OCI-LY7 (cell line): ENCODE measurements at regions not wholly inside any gene's neighbourhood (a gene's known extent, or its start where the extent isn't known, plus 50 kb on each side); places are given as distances from the start of the nearest gene placed in this dataset.

Experiments
- EZH2phosphoT487 ChIP-seq: fragments of 200-600 bp; sonication (generic); IDR thresholded peaks from 2 replicates; pipeline ENCODE4 v1.6.1; 2018; ENCODE audit warnings: low read depth, borderline replicate concordance, mild to moderate bottlenecking, mixed run types, antibody characterized with exemption, low read length, moderate library complexity, mixed read lengths
- TF ChIP-seq, protein P1 (sequence below): fragments of 200-600 bp; sonication (generic); conservative IDR thresholded peaks from 2 replicates; pipeline ENCODE4 v1.5.1; 2014; ENCODE audit warnings: mild to moderate bottlenecking, antibody characterized with exemption, low read length, moderate library complexity, mixed read lengths

DNA sequence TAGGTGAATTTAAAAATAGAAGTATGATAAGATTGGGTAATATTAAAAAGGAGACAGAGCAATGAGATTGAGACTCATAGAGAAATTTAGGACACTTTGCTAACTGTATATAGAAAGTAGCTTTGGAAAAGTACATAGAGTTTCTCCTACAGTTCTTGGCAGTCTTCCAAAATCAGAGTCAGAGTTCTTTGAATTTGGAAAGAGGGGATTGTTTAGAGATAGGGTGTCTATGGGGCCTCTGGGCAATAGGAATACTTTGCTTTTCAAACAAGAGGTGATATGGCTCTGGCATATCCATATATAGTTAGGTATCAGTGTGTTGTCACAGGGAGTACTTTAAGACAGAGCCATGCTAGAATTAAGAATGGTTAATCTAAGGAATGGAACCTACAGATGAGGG is 477.1 kb upstream of the KCNMB2 start:
- TF ChIP-seq, protein P1, sequence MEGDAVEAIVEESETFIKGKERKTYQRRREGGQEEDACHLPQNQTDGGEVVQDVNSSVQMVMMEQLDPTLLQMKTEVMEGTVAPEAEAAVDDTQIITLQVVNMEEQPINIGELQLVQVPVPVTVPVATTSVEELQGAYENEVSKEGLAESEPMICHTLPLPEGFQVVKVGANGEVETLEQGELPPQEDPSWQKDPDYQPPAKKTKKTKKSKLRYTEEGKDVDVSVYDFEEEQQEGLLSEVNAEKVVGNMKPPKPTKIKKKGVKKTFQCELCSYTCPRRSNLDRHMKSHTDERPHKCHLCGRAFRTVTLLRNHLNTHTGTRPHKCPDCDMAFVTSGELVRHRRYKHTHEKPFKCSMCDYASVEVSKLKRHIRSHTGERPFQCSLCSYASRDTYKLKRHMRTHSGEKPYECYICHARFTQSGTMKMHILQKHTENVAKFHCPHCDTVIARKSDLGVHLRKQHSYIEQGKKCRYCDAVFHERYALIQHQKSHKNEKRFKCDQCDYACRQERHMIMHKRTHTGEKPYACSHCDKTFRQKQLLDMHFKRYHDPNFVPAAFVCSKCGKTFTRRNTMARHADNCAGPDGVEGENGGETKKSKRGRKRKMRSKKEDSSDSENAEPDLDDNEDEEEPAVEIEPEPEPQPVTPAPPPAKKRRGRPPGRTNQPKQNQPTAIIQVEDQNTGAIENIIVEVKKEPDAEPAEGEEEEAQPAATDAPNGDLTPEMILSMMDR: no peak
- no peak for TF ChIP-seq EZH2phosphoT487
